A172 (cell line): ENCODE measurements at regions not wholly inside any gene's neighbourhood (a gene's known extent, or its start where the extent isn't known, plus 50 kb on each side); places are given as distances from the start of the nearest gene placed in this dataset.

Source experiments
- DNase-seq: peaks from one replicate; pipeline ENCODE4 v3.0.0-alpha.2; 2015; ENCODE audit warnings: low spot score

DNA sequence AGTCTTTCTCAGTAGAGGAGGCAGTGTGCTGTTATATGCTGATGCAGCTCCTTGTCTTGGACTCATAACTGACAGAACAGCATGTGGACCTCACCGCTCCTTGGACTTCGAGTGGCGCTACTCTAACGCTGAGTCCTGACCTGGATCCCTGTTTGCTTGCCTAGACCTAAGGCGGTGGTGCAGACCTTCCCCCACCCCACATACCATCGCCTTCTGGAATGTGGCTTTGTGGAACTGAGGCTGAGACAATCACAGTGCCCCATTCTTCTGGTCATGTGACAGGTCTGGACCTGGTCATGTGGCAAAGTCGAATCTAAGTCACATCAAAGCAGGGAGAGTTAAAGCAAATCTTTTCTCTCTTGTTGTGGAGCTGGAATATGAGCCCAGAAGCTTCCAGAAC lies 190.7 kb upstream of the MKI67 start:
- DNase-seq, result no peak

GRCh38 chr10:128318366-128318765 lies 192.1 kb upstream of the MKI67 start:
- no peak for DNase-seq

DNA sequence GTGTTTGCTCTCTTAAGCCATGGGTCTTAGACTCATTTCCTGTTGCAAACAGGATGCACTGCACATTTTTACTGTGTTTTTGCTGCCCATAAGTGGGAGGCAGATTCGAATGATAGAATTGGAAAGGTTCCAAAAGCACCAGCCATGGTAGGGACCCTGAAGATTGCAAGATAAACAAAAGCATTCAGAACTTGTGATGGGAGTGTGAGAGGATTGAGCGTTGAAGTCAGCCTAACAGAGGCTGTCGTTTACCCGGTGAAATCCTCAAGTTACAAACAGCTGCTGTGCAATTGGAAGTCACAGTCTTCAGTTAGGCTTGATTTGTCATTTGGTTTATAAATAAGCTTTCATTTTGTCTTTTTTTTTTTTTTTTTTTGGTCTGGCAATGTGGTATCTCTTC lies 192.7 kb upstream of the MKI67 start:
- DNase-seq, result no peak

- no peak for DNase-seq
Observed at GRCh38 chr10:128322106-128322505, 195.9 kb upstream of the MKI67 start.

- DNase-seq, result no peak
Observed at GRCh38 chr10:128322950-128323349, 196.7 kb upstream of the MKI67 start.

DNA sequence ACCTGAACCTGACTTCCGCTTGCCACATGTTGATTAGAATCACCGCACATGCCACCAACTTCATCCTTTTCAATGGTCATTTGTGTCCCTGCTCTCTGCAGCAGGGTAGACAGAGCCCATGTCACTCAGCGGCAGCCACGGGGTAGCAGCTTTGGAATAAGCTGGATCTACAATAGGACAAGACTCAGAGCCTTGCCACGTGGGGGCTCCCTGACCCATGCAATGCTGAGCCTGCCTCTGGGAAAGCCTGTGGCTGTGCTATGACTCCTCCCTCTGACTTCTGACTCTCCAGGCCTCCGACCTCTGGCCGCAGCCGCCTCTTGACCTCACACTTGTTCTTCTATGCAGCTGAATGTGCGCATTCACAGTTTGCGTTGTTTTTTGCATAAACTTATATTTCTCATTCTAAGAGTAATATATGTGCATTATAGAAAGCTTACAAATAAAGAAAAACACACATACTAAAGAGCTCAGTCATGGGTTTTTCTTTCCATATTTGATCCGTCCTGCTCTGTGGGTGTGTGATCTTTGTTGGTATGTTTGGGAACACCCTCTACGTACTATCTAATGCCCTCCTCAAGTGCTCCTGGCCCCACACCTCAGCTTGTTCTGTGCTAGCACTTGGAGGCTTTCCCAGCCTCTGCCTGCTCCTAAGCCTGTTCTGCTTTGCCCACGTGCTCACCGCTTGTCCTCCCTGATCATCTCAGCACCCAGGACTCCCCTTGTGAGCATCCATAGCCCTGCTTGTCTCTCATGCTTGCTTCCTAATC lies 198.0 kb upstream of the MKI67 start:
- DNase-seq, result no peak

GRCh38 chr10:128325788-128326187 lies 199.6 kb upstream of the MKI67 start:
- no peak for DNase-seq

DNA sequence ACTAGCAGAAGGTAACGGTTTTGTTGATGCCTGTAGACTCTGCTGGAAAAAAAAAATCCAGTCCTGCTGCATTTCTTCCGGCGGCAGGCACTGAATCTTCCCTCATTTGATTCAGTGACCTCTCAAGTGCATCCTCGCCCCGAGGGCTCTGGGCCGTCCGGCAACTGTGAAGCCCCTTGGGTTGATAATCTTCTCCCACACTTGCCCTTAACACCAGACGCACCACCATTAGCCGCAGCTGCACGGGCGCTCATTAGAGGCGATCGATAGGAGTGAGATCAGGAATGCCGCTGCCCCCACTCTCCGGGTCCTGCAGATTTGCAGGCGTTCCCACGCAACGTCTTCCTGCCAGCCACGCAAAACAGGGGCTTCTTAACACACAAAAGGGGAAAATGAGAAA lies 200.0 kb upstream of the MKI67 start:
- DNase-seq, result no peak

- no peak for DNase-seq
Observed at GRCh38 chr10:128326851-128327250, 200.6 kb upstream of the MKI67 start.

DNA sequence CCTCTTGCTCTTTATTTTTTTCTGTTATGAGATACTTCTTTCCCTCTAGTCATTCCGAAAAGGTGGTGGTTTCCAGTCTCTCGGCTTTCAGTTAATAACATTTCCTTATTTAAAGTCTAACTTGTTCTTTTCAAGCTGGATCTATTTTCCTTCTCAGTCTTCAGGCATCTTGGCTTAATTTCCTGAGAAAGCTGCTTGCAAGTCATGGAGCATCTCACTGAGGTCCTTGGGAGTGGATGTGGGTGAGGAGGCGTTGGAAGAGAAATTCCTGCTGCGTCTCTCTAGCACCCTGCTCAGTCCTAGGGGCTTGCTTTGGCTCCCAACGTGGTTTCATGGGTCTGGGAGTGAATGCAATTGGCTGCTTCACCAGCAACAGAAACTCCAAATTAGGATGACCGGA lies 210.2 kb upstream of the MKI67 start:
- DNase-seq, result no peak

- DNase-seq, result no peak
Observed at GRCh38 chr10:128337860-128338378, 211.7 kb upstream of the MKI67 start.

GRCh38 chr10:128338951-128339350 lies 212.7 kb upstream of the MKI67 start:
- DNase-seq, result no peak

DNA sequence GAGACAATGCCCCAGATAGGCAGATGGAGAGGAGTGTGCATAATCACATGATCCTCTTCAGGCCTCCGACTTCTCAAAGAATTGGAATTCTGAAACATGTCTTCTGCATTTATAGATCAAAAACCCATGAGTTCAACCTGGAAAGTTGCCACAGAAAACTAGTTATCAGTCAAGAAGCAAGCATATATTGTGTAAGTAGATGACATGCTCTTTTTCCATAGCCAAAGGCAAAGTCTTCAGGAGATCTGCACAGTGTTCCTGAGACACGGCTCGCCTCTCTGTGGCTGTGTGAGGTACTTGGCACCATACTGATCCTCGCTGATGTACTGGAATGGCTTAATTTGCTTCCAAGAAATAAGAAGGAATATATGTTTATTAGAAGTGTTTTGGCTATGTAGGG lies 213.5 kb upstream of the MKI67 start:
- no peak for DNase-seq

GRCh38 chr10:128345353-128345752 lies 219.1 kb upstream of the MKI67 start:
- DNase-seq, result no peak

DNA sequence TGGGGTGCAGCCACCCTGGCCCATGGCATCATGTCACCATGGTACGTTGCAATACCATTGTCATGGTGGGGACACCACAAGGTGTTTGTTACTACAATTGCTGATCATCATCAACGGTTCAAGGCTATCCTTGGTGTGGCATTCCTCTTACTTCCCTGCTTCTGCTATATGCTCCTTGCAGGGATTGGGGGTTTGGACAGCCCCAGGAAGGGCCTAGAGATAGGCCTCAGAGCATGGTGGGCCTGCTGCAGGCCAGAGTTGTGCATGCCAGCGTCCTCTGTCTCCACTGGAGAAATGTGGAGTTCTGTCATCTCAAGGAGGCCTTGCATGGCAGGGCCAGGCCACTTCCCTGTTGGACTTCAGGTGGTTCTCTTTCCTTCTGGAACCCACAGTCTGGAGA lies 234.6 kb upstream of the MKI67 start:
- DNase-seq, result no peak

DNA sequence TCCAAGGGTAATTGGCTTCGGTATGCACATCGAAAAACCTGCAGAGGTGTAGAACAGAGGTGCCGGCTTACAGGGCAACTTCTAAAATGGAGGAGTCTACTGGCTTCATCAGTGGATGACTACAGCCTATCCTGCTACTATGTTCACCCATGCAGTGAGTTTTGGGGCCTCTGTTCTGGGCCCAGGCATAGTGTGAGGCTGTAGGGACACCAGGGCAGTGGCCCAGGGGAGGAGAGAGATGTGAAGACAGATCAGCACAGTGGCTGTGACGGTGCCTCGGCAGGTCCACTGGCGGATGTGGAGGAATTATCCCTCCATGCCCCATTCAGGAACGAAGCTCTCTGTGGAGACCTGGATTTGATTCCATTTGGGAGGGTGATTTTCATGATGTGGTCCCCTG lies 235.3 kb upstream of the MKI67 start:
- no peak for DNase-seq

DNA sequence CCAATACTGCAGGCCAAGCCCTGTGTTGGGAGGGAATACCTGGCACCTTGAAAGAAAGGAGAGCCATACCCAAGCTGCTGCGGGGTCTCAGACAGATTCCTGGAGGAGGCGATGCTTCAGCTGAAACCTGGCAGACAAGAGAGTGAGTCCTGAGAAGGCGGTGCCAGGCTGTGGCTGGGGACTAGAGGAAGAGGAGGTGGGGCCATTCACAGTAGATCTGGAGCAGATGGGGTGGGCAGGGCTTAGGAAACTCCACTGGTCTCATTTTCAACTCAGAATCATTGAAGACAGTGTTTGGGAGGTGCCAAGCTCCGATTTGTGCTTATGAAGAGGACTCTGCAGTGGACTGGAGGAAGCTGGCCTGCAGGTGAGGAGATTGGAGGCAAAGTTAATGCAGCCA lies 236.3 kb upstream of the MKI67 start:
- DNase-seq, result no peak

DNA sequence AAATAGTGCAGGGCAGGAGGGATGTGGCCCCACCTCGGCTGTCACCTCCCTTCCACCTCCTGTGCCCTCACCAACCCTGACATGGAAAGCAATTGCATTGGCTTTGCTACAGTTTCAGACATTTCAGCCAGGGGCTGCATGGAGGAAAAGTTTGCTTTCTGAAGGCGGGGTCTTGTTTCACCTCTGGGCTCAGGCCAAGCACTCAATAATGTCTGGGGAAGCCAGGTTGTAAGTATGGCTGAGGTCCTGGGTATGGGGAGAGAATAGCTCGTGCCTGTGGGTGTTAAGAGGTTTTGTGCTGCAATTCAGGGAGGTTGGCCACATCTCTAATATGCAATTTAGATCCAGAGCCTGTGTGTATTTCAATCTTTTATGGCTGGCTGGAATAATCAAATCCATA lies 238.4 kb upstream of the MKI67 start:
- DNase-seq, result no peak

- DNase-seq, result no peak
Observed at GRCh38 chr10:128365156-128365725, 239.0 kb upstream of the MKI67 start.

DNA sequence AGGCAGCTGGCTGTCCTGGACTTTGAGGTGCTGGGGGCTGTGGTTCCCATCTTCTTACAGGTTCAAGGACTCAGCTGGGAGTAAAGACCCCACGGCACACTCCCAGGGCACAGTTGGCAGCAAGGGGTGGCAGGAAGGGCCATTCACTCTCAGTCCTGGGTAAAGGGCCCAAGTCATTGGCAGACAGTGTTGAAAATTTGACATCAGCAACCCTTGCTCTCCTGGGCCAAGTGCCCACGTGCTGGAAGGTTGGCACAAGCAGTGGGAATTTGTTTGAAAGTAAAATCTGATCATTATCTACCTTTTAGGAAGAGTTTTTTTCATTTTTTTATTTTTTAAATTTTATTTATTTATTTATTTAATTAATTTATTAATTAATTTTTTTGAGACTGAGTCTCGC lies 241.6 kb upstream of the MKI67 start:
- no peak for DNase-seq

DNA sequence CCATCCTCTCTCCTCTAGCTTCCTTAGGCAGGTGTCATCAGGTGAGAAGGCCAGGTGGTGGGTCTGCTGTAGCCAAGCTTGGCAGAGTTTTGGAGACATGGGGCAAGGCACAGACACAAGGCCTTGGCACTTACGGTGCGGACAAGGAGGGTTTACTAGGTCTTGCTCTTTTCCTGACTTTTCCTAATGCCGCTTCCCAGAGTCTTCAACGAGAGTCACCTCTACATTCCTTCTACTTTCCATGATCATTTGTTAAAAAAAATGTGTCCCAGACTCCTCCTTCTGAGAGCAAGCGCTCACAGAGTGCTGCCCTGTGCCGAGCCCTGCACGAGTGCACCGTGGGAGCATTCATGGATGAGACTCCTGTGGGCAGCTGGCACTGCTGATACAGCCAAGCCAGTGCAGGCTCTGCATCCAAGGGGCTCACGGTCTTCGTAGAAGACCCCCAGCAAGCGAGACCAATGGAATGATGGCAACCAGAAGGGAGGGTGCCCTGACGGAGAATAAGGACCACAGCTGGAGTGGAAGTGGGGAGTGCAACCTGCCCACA lies 243.0 kb upstream of the MKI67 start:
- DNase-seq, result no peak

GRCh38 chr10:128373071-128373749 lies 247.0 kb upstream of the MKI67 start:
- no peak for DNase-seq

DNA sequence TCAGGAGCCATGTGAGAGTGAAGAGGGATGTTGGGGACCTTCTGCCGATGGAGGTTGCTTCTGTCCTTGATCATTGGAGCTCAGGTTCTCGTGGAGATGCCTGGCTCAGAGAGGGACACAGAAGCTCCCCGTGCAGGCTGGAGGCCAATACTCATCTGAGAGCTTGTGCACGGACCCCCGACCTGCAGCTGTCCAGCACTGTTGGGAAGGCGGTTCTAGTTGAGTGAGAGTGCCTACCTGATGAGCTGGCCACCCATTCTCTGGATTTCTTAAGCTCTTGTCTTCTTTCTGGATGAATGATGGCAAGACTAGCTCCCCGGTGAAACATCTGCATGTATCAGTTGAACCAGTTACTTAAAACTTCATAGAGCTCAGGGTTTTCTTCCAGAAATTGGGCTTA lies 247.6 kb upstream of the MKI67 start:
- no peak for DNase-seq
